NCI-H446 (cell line): ENCODE measurements at regions not wholly inside any gene's neighbourhood (a gene's known extent, or its start where the extent isn't known, plus 50 kb on each side); places are given as distances from the start of the nearest gene placed in this dataset.

Experiments
- DNase-seq, 2 experiments: peaks; one replicate each; lab custom pipeline; 2025; lab: John Stamatoyannopoulos, UW

GRCh38 chr3:76897076-76897475 lies 142.8 kb upstream of the ROBO2 start:
- no peak for DNase-seq

- no peak for DNase-seq
Measured at GRCh38 chr3:76900596-76900995, 139.3 kb upstream of the ROBO2 start.

DNA sequence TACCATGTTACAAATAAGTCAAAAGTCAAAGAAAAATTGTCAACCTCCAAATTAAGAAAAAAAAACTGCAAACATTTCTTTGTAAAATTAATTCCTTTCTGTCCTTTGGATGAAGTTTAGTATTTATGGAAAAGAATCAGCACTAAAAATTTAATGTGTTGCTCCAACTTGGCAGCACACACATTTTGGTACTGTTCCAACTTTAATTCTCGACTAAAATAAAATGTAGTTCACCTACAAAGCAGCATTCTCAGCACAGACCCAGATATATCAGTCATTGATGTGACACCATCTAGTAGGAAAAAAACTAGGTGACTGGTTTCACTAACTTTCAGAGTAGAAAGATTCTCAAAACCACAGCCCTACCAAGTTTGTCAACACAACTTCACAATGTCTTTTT lies 131.7 kb upstream of the ROBO2 start:
- DNase-seq = peak in 1 of 2 experiments; percentile 12

- DNase-seq = no peak
Measured at GRCh38 chr3:76912841-76913383, 127.0 kb upstream of the ROBO2 start.

- no peak for DNase-seq
Measured at GRCh38 chr3:76917436-76917835, 122.5 kb upstream of the ROBO2 start.

GRCh38 chr3:76920511-76920910 lies 119.4 kb upstream of the ROBO2 start:
- DNase-seq = no peak

DNA sequence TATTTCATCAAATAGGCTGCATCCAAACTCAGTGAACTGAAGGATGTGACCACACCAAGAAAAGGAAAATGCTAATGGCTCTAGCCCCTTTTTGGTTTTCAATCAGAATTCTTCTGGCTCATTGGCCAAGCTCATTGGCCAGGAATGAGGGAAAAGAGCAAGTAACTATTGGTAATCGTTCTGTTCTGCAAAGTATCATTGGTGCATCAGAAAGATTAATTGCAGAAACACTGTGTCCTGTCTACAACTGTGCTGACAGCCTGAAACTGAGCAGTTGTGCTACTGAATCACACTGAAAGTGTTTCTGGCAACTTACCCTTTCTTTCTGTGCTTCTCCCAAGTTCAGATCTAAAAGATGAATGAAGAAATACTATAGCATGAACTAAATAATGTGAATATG lies 116.4 kb upstream of the ROBO2 start:
- DNase-seq = no peak

GRCh38 chr3:76930712-76931111 lies 109.2 kb upstream of the ROBO2 start:
- DNase-seq = no peak

DNA sequence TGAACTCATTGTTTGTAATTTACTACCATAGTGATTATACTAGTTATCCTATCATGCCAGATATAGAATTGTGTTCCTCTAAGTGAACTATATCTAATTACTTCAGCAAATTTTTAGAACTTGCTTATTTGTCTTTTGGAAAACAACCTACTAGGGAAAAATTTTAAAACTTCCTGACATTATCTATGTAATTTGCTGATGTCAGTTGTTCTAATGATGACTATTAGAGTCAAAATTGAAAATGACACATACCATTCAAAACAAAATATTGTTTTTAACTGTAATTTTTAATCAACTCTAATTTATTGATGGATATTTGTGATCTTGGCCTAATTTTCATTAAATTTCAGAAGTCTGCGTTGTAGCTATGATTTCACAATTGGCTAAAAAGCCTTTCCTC lies 106.7 kb upstream of the ROBO2 start:
- no peak for DNase-seq

DNA sequence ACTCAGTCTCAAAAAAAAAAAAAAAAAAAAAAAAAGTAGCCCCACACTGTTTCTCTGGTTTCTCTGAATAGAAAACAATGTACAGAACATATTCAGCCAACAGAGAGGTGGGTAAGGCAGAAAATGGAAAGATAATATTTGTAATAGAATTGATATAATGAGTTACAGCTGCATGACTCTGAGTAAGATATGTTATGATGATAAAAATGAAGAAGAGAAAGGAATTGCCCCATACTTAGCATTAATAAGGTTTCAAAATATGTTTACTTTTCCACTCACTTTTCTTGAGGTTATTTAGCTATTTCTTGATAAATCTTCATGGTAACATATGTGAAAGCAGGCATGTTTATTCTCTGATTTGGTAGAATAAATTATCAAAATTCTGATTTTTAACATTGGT lies 100.9 kb upstream of the ROBO2 start:
- DNase-seq = no peak

- no peak for DNase-seq
Measured at GRCh38 chr3:76940181-76940770, 99.6 kb upstream of the ROBO2 start.

- DNase-seq = no peak
Measured at GRCh38 chr3:76941376-76941775, 98.5 kb upstream of the ROBO2 start.

DNA sequence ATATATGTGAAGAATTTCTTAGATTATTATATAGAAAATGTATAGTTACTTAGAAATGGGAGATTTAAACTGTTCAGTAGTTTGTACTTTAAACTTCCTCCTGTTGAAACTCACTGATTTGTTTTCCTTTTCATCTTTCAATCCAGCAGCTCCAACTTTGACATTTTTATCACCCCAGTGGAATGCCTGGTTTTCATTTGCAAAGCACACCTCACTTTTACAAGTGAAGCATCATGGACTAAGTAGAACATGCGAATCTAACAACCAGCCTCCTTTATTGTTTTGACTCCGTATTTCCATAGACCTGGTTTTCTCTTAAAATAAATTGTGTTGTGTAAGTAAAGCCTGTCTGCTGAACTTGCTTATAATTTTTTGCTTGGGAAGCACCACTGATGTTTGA lies 97.8 kb upstream of the ROBO2 start:
- no peak for DNase-seq

DNA sequence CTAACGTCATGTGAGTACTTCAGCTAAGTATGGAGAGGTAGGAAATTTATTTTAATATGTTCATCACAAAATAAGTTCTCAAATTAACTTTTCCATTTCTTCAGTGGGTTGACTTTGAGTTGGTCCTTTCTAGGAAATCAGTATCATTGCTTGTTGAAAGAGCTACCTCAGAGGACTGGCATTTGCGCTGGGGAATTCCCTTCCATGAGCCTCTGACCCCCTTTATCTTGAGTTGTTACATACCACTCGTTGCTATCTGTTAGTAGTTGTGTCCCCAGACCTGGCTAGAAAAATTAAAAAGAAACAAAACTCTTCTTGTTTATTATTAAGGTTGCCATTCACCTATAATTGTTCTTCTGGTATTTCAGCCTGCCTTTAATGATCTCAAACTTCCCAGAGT lies 96.8 kb upstream of the ROBO2 start:
- DNase-seq = no peak

DNA sequence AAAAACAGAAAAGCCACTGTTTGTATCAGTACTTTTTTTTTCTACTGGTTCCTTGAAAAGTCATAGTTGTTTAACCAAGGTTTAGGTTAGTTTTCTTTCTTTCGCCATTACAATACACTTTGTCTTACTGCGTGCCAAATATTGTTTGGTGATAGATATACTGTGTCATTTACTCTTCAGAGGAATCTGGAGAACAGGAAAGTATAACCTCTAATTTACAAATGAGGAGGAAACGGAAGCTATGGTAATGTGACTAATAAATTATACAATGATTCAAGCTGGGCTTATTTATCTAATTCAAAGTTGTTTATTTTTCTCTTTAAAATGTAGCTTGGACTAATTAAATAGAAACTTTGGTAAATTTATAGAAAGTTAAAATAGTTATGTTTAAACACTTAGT lies 96.2 kb upstream of the ROBO2 start:
- DNase-seq = no peak

GRCh38 chr3:76949033-76949432 lies 90.9 kb upstream of the ROBO2 start:
- DNase-seq = no peak

DNA sequence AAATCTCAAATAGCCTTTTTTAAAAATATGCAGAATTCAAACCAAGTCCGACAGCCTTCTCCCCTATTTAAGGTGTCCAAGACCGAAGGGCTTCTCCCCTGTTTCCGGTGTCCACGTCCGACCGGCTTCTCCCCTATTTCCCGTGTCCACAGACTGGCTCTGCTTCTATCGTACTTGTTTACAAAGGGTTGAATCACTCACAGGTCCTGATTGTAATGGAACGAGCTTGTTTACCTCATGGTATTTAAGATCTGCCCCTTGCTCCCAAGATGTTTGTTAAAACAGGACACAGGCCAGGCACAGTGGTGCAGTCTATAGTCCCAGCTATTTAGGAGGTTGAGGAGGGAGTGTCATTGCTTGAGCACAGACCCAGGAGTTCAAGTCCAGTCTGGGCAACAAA lies 90.4 kb upstream of the ROBO2 start:
- no peak for DNase-seq

DNA sequence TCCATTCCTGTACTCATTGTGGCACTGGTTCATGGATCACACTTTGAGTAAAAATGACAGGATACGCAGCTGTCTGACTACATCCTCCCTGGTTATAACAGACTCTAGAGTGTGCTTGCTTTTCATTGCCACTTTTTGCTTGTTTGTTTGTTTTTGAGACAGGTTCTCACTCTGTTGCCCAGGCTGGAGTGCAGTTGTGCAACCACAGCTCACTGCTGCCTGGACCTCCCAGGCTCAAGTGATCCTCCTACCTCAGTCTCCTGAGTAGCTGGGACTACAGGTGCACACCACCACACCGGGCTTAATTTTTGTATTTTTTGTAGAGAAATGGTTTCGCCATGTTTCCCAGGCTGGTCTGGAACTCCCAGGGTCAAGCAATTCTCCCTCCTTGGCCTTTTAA lies 89.3 kb upstream of the ROBO2 start:
- no peak for DNase-seq

DNA sequence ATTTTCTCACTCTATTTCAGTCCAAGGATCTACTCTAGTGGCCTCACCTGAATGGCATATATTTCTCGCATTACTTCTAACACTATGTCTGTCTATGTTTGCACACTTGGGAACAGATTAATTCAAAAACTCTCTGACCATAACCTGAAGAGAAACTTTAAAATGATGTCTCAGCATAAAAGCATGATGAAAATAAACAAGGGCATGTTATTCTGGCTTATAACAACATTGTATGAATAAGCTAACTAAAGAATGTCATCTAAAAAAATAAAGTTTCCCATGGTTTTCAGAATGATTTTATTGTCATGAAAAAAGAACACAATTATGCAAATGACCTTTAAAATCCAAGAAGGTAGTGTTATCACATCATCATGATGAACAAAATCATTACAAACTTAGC lies 85.5 kb upstream of the ROBO2 start:
- DNase-seq = no peak

DNA sequence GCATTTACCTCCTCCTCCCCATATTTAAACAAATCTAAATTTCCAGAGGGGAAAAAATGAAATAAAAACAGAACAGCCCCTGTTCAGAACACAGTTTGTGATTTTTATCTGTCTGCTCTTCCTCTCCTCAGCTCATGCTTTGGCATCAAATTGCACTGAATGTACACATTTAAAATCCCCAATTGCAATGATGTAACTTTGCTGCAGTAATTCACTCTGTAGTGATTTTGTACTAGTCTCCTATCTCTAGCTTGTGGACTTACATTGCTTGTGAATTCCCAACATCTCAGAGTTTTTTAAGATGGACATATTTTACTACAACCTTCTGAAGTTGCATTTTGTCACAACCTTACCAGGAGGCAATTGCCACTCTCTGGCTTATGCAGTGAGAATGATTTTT lies 81.6 kb upstream of the ROBO2 start:
- DNase-seq = no peak

GRCh38 chr3:76958861-76959260 lies 81.0 kb upstream of the ROBO2 start:
- no peak for DNase-seq

GRCh38 chr3:76961284-76961683 lies 78.6 kb upstream of the ROBO2 start:
- no peak for DNase-seq

DNA sequence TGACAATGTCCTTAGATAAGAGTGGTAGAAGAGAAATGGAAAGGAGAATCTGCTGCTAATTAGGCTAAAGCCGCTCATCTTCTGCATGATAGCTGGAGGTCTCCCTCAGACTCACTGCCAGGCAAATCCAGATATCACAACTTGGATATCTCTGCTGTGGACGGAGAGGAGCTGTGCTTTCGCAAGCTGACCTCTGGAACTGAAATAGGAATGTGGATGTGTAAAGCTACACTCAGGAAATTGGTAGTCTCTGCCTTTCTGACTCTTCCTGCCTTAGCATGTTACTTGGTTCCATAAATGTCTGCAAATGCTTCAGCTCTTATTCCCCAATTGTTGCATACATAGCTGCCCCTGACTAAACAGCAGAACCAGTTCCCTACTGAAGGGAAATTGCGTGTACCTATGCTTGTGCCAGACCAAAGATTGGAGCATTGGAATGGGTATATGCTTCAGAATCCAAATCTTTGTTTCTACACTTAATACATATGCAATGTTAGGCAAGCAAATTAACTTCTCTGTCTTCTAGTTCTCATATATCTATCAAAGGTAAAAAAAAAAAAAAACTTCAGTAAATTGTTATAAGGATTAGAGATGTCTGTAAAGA lies 74.7 kb upstream of the ROBO2 start:
- no peak for DNase-seq

DNA sequence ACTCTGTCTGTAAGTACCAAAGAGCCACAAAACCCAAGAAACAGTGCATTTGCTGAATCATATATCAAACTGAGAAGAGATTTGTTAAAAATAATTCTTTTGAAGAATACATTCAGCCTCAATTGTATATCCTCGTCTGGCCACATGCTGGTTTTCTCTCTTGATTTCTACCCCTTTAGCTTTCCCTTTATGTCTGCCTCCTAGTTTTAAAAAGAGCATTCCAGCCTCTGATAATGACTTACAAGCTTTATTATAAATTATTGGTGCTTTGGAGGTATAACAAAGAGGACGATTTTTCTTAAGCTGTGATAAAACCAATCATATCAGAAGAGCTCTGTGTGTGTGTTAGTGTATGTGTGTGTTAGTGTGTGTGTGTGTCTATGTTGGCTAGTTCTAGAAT lies 70.4 kb upstream of the ROBO2 start:
- no peak for DNase-seq
